GM12878 (cell line): ENCODE measurements at regions not wholly inside any gene's neighbourhood (a gene's known extent, or its start where the extent isn't known, plus 50 kb on each side); places are given as distances from the start of the nearest gene placed in this dataset.

ENCODE experiments used
- BHLHE40 ChIP-seq, 2 experiments: fragments of 450-650 bp in 1 of 2; IDR thresholded peaks; 2 replicates each; pipeline ENCODE4 v1.6.1; 2011 to 2017; ENCODE audit warnings: low read depth in 2 of 2, borderline replicate concordance in 1 of 2, improper control_type of control experiment in 1 of 2, low read length in 1 of 2, mild to moderate bottlenecking in 1 of 2
- CHD4 ChIP-seq: fragments of 200-600 bp; sonication (generic); IDR thresholded peaks from 2 replicates; pipeline ENCODE4 v1.6.1; 2016; ENCODE audit warnings: mild to moderate bottlenecking
- CREB1 ChIP-seq: IDR thresholded peaks from 2 replicates; pipeline ENCODE4 v1.6.1; 2012; ENCODE audit warnings: low read depth, mild to moderate bottlenecking, inconsistent platforms
- DPF2 ChIP-seq: fragments of 450-650 bp; IDR thresholded peaks from 2 replicates; pipeline ENCODE4 v1.6.1; 2017; ENCODE audit warnings: mild to moderate bottlenecking
- ESRRA ChIP-seq: IDR thresholded peaks from 2 replicates; pipeline ENCODE4 v1.6.1; 2012; ENCODE audit warnings: mild to moderate bottlenecking, low read length, improper control_type of control experiment
- FOXM1 ChIP-seq: IDR thresholded peaks from 2 replicates; pipeline ENCODE4 v1.6.1; 2012; ENCODE audit warnings: low read depth, mild to moderate bottlenecking, inconsistent platforms, low read length, moderate library complexity
- HDGF ChIP-seq: fragments of 450-650 bp; IDR thresholded peaks from 2 replicates; pipeline ENCODE4 v1.6.1; 2016; ENCODE audit warnings: antibody characterized with exemption
- MAX ChIP-seq: IDR thresholded peaks from 2 replicates; pipeline ENCODE4 v1.6.1; 2012; ENCODE audit warnings: low read depth, low read length, improper control_type of control experiment
- MEF2B ChIP-seq: fragments of 450-650 bp; IDR thresholded peaks from 2 replicates; pipeline ENCODE4 v1.6.1; 2018; ENCODE audit warnings: mild to moderate bottlenecking, moderate library complexity; ENCODE audit not compliant: partially characterized antibody, poor library complexity, severe bottlenecking
- NFIC ChIP-seq: IDR thresholded peaks from 2 replicates; pipeline ENCODE4 v1.6.1; 2012; ENCODE audit warnings: low read depth, mild to moderate bottlenecking, inconsistent platforms, low read length, moderate library complexity
- NR2C2 ChIP-seq: IDR thresholded peaks from 2 replicates; pipeline ENCODE4 v1.6.1; 2011; ENCODE audit warnings: borderline replicate concordance, low read depth; ENCODE audit not compliant: control insufficient read depth, insufficient read length
- POLR2AphosphoS2 ChIP-seq: IDR thresholded peaks from 2 replicates; pipeline ENCODE4 v1.6.1; 2011; ENCODE audit warnings: low read depth, mild to moderate bottlenecking, low read length, improper control_type of control experiment, moderate library complexity
- RELA ChIP-seq: fragments of 450-650 bp; IDR thresholded peaks from 2 replicates; pipeline ENCODE4 v1.8.0; 2014; ENCODE audit warnings: borderline replicate concordance; ENCODE audit not compliant: partially characterized antibody
- SMAD1 ChIP-seq: fragments of 450-650 bp; IDR thresholded peaks from 2 replicates; pipeline ENCODE4 v1.6.1; 2018; ENCODE audit warnings: mild to moderate bottlenecking, low read depth; ENCODE audit not compliant: partially characterized antibody
- SMC3 ChIP-seq: IDR thresholded peaks from 2 replicates; pipeline ENCODE4 v1.6.1; 2011; ENCODE audit warnings: low read length, improper control_type of control experiment, borderline replicate concordance
- SUPT20H ChIP-seq: IDR thresholded peaks from 2 replicates; pipeline ENCODE4 v1.6.1; 2011; ENCODE audit warnings: low read depth, mild to moderate bottlenecking, low read length, moderate library complexity, borderline replicate concordance; ENCODE audit not compliant: control insufficient read depth
- TBL1XR1 ChIP-seq: IDR thresholded peaks from 2 replicates; pipeline ENCODE4 v1.6.1; 2012; ENCODE audit warnings: low read depth, low read length, improper control_type of control experiment
- TCF3 ChIP-seq: IDR thresholded peaks from 2 replicates; pipeline ENCODE4 v1.6.1; 2012; ENCODE audit warnings: low read depth, mild to moderate bottlenecking, low read length, borderline replicate concordance; ENCODE audit not compliant: insufficient read depth
- ZNF207 ChIP-seq: fragments of 450-650 bp; IDR thresholded peaks from 2 replicates; pipeline ENCODE4 v1.6.1; 2014; ENCODE audit warnings: antibody characterized with exemption, mild to moderate bottlenecking, borderline replicate concordance
- ZSCAN29 ChIP-seq: fragments of 450-650 bp; IDR thresholded peaks from 2 replicates; pipeline ENCODE4 v1.6.1; 2017; ENCODE audit warnings: mild to moderate bottlenecking, moderate library complexity
- ZZZ3 ChIP-seq: IDR thresholded peaks from 2 replicates; pipeline ENCODE4 v1.6.1; 2011; ENCODE audit warnings: low read depth; ENCODE audit not compliant: control insufficient read depth, insufficient read length
- TF ChIP-seq, protein P1 (sequence below): IDR thresholded peaks from 2 replicates; pipeline ENCODE4 v1.6.1; 2011; ENCODE audit warnings: mild to moderate bottlenecking, low read depth, low read length, moderate library complexity; ENCODE audit not compliant: insufficient replicate concordance
- TF ChIP-seq, protein P2 (sequence below): fragments of 450-650 bp; IDR thresholded peaks from 2 replicates; pipeline ENCODE4 v1.6.1; 2016; ENCODE audit warnings: mild to moderate bottlenecking
- TF ChIP-seq, protein P3 (sequence below): IDR thresholded peaks from 2 replicates; pipeline ENCODE4 v1.6.1; 2012; ENCODE audit warnings: low read depth, low read length, improper control_type of control experiment

DNA sequence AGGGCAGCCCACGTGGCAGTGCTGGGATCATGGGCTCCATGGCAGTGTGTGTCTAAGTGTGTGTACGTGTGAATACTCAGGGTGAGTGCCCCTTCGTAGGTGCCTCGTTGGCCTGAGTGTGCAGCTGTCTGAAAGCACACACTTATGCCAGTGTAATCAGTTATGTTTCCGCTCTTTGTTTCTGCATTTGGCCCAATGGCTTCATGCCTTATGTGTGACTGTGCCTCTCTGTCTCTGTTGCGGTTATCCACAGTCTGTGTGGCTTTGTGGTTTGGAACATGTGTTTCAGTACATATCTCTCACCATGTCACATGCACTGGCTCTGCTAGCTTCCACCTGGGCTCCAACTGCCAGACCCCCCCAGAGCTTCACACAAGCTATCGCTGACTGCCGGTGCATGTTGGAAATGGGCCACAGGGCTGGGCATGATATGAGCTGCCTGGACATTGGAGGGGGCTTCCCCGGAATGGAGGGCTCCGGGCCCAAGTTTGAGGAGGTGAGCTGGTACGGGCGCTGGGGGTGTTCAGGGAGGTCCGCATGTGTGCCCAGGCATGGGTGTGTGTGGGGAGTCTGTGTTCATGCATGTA is 70.3 kb upstream of the TINAGL1 start (continued):
- 0 out of 2 replicates have a peak, but pooled peaks have one; percentile 21 for TF ChIP-seq TCF3
- no peak for TF ChIP-seq NR2C2
- TF ChIP-seq MAX = peak; percentile 56; the same call in 1 of the 2 replicates
- TF ChIP-seq, protein P1, sequence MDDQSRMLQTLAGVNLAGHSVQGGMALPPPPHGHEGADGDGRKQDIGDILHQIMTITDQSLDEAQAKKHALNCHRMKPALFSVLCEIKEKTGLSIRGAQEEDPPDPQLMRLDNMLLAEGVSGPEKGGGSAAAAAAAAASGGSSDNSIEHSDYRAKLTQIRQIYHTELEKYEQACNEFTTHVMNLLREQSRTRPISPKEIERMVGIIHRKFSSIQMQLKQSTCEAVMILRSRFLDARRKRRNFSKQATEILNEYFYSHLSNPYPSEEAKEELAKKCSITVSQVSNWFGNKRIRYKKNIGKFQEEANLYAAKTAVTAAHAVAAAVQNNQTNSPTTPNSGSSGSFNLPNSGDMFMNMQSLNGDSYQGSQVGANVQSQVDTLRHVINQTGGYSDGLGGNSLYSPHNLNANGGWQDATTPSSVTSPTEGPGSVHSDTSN = no peak
- TF ChIP-seq SMAD1 = peak; percentile 60
- peak; percentile 91 to 95 for TF ChIP-seq BHLHE40 (IDR thresholded peaks at IDR 0.05; ENCODE audit: borderline replicate concordance in 1 of 2, low read depth in 2 of 2, low read length in 1 of 2)
- TF ChIP-seq ZZZ3 = no peak
- TF ChIP-seq ZNF207 = no peak; the same call in 1 of the 2 replicates
- TF ChIP-seq MEF2B = peak; percentile 80
- no peak for TF ChIP-seq ESRRA
- TF ChIP-seq SUPT20H = no peak
- TF ChIP-seq DPF2 = peak; percentile 77; the same call in 1 of the 2 replicates
- no peak for TF ChIP-seq ZSCAN29
- TF ChIP-seq, protein P2, sequence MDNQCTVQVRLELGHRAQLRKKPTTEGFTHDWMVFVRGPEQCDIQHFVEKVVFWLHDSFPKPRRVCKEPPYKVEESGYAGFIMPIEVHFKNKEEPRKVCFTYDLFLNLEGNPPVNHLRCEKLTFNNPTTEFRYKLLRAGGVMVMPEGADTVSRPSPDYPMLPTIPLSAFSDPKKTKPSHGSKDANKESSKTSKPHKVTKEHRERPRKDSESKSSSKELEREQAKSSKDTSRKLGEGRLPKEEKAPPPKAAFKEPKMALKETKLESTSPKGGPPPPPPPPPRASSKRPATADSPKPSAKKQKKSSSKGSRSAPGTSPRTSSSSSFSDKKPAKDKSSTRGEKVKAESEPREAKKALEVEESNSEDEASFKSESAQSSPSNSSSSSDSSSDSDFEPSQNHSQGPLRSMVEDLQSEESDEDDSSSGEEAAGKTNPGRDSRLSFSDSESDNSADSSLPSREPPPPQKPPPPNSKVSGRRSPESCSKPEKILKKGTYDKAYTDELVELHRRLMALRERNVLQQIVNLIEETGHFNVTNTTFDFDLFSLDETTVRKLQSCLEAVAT = peak; percentile 99
- TF ChIP-seq, protein P3, sequence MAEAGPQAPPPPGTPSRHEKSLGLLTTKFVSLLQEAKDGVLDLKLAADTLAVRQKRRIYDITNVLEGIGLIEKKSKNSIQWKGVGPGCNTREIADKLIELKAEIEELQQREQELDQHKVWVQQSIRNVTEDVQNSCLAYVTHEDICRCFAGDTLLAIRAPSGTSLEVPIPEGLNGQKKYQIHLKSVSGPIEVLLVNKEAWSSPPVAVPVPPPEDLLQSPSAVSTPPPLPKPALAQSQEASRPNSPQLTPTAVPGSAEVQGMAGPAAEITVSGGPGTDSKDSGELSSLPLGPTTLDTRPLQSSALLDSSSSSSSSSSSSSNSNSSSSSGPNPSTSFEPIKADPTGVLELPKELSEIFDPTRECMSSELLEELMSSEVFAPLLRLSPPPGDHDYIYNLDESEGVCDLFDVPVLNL = no peak
- no peak for TF ChIP-seq FOXM1
- peak; percentile 83 for TF ChIP-seq HDGF
- TF ChIP-seq CREB1 = no peak
- no peak for TF ChIP-seq NFIC
- no peak for TF ChIP-seq RELA
- TF ChIP-seq TBL1XR1 = peak; percentile 46; the same call in 1 of the 2 replicates
- TF ChIP-seq SMC3 = no peak
- no peak for TF ChIP-seq CHD4
- no peak for TF ChIP-seq POLR2AphosphoS2
